HG02610 (cell line): ENCODE measurements at regions not wholly inside any gene's neighbourhood (a gene's known extent, or its start where the extent isn't known, plus 50 kb on each side); places are given as distances from the start of the nearest gene placed in this dataset.

Experiments used
- ATAC-seq: cut with Tn5 transposase; IDR thresholded peaks from one replicate; pipeline ENCODE4 v1.9.1; 2021; ENCODE audit warnings: mild to moderate bottlenecking, moderate library complexity; ENCODE audit not compliant: unreplicated experiment

DNA sequence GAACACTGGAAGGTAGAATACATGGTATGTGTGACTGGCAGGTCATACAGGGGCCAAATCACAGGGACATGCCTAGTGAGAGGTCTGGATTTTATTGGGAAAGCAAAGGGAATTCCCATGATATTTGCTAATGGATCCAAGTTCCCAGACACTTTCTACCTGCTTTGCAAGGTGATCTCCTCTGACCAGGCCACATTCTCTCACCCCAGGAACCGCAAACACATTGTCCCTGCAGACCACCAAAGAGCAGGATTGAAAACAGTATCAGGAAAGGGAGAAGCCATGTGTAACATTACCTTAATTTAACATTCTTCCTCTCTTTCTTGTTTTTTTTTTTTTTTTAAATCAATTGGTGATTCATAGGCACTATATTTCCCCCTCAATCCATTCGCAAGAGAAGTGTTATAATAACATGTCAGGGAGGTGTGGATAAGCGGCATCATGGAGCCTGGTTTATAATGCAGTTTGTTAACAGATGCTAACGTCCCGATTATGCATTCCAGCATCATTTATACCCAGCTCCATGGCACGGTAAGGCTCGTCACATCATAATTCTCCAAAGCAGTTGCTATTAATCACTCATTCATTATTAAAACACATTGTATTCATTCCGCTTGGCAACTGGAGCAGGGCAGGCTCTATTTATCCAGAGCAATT lies 155.1 kb upstream of the CCL2 start:
- no peak for ATAC-seq

DNA sequence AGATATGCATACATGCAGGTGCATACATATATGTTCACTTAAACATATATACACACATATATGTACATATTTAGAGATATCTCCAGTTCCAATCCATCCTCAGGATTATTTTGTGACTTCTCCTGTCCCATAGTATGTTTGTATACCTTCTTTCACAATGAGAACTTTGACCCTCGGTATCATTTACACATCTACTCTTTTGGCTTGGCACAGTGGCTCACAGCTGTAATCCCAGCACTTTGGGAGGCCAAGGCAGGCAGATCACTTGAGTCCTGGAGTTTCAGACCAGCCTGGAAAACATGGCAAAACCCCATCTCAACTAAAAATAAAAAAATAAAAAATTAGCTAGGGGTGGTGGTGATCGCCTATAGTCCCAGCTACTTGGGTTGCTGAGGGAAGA lies 148.1 kb upstream of the CCL2 start:
- ATAC-seq = no peak

DNA sequence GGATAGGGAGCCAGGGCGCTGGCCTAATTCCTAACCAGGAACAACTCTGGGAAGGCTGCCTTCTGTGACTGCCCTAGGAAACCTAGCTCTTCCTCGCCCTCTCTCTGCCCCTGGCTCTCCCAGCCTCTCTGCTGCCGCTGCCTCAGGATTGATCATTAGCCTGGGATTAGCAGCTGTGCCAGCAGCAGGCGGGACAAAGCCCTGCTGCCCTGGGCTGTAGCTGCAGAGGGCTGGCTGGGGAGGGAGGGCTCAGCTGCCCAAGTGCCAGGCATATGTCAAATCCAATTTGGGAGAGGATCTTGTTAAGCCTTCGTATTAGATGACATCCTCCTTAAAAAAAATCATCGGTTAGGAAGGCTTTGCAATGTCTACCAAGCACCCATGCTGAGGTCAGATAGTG lies 144.8 kb upstream of the CCL2 start:
- no peak for ATAC-seq

DNA sequence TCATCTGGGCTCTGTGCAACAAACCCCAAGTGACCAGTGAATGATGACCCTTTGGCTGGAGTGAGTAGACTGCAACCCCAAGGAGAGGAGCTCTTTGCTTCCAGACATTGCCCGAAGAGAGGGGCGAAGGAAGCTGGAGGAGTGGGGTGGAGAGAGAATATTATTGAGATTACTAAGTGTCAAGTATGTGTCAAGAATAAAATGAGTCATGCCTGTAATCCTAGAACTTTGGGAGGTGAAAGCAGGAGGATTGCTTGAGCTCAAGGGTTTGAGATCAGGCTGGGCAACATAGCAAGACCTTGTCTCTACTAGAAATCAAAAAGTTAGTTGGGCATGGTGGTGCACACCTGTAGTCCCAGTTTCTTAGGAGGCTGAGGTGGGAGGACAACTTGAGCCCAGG lies 142.0 kb upstream of the CCL2 start:
- ATAC-seq = no peak

DNA sequence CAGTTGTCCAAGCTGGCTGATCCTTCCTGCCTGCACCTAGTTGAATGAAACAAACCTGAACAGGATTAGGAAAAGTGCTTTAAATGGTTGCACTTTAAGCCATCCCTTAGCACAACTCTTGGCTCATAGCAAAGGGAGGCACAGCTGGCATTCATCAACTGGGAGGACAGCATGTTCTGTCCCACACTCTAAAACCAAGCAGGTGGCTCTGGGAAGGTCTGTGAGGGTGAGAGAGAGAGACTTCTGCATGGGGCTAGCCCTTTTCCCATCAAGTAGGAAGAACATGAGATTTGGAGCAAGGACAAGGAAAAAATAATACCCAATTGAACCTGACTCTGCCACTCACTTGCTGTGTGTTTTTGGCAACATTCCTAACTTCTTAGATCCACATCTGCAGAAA lies 140.9 kb upstream of the CCL2 start:
- no peak for ATAC-seq

DNA sequence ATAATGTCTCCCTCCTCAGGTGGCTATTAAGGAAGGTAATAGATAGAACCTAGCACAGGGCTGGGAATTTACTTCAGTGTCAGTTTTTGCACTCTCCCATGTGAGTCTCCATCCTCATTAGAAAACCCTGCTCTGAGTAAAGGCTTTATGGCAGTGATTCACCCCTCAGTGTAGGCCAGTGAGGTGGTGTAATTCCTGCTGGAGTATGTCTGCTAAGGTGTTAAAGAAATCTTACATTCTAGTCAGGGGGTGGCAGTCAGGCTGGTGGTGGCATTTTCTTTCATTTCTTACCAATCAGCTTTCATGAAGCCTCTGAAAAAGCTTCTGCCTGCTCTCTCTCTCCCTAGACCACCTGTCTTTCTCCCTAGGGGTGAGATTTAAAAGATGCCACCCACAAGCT lies 138.8 kb upstream of the CCL2 start:
- ATAC-seq = no peak

DNA sequence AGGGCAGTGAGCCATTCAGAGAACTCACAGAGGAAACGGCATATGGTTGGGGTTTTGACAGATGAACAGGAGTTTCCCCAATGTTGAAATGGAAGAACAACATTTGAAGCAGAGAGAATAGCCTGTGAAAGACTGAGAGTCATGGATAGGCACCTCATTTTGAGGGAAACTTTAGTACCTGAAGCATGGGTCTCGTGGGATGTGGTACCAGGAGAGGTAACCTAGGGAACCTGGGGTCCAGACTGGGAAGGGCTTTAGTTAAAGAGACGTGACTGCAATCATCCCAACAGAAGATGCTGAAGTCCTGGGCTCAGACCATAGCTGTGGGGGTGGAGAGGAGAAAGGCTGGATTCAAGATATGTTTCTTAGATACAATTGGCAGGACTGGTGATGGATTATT lies 137.8 kb upstream of the CCL2 start:
- ATAC-seq = no peak

DNA sequence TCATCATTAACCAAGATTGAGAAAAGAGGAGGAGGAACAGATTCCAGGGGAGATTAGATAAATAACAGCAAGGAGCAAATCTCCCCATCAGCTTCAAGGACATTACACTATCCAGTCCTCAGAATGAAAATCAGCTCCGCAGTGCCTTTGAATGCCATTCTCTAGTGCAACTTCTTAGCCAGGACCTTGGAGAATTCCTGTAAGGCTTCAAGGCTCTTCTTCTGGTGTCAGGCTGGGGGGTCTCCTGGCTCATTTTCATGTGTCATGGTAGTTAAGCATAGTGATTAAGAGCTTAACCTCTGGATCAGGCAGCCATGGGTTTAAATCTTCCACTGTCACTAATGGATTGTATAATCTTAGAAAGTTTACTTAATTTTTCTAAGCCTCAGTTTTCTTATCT lies 137.3 kb upstream of the CCL2 start:
- ATAC-seq = no peak

DNA sequence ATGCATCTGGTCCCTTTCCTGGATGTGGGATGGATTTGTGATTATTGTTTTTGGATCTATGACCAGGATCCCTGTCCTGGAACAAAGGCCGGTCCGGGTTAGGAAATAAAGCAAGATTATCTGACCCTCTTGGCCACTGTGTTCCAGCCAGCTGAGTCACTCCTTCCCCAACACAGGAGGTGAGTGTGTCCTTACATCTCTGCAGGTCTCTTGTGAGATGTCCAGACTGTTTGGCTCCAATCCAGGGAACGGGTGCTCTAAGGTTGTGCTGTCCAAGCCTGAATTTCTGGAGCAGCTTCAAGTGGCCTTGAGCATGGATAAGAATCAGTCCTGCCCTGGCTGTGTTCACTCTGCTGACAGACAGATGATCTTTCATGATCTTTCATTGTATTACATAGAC lies 136.5 kb upstream of the CCL2 start:
- ATAC-seq = no peak

DNA sequence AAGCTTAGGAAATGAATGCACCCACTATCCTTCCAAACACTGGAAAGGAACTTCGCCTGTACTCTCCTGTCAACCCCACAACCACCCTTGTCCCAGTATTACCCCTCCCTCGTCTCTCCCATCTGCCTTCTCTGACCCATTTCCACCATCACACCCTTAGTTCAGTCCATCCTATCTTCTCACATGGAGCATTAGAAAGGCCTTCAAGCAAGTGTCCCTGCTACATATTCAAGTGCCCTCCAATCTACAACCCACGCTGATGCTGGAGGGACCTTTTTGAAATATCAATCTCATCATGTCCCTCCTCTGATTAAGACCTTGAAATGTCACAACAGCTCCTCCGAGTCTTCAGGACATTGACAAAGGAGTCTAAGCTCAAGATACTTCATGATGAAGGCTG lies 133.8 kb upstream of the CCL2 start:
- ATAC-seq = no peak

DNA sequence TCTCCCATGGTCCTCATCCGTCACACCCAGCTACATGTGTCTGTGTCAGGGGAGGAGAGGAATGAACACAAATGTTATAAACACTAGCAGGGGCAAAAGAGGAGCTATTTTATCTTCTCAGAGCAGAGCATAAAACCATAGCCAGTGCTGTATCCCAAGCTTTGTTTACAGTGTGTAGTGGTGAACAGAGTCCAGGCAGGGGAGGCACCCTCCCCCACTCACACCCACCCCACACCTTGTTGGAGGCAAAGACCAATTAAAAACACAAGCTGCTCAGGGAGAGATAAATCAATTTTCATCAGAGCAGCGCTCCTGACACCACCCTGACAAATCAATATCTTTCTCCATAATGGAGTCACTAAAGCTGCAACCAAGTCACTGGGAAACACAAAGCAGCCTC lies 132.6 kb upstream of the CCL2 start:
- ATAC-seq = no peak

DNA sequence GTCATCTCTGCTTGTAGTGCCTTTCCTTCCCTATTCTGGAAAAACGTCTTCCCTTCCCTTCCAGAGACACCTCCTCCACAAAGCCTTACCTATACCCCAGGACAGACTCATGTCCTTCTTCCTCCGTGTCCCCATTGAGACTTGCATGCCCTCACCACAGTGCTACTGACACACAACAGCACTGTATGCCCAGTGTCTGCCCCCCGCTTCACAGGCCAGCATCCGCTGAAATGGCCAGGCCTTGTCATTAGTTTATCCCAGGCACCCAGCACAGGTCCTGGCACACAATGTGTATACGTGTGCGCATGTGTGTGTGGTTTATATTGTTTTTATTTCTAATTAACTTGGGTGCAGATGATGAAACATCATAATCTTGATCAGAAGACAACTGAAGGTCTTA lies 130.1 kb upstream of the CCL2 start:
- ATAC-seq = no peak

DNA sequence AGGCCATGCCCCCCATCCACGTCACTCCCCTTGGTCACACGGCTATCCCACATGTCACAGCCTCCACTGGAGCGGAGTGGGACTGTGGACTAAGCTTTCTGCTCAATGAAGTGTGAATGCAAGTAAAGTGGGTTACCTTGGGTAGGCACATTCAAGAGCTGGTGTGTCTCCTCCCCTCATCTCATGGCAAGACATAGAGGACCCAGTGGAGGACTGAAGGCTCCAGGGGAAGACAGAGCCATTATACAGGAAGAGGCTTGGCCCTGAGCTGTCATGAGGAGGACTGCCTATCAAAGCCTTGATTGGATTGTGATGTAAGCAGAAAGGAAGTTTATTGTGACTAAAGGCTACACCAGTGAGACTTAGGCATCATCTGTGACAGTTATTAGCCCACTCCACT lies 129.2 kb upstream of the CCL2 start:
- no peak for ATAC-seq

DNA sequence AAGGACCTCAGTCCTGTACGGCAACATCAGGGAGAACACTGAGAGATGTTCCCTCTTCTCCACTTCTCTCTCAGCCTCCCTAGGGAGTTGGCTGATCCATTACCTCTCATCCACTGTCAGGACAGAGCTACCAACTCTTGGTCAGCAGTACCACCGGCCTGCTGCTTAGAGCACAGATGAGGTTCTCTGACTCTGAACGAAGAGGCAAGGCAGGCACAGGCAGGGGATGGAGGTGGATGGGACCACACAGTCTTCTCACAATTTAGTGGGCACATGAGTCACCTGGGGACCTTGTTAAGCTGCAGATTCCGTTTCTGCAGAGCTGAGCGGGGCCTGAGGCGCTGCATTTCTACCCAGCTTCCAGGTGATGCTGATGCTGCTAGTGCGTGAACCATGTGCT lies 128.6 kb upstream of the CCL2 start:
- no peak for ATAC-seq

DNA sequence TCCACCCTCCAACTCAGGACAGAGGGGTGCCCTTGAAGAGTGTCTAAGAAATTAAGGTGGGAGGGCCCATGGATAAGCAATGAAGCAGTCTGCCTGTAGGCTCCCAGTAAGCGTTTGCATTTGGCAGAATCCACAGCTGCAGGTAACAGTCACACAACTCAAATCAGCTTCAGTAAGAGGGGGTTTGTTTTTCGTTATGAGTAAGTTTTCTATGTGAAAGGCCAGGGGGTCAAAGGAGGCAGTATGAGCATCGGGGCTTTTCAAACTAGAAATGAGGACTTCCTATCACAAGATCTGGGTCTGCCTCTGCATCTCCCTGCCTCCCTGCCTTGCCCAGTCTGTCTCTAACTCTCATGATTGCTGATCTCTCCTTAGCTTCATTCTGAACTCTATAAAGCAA lies 128.1 kb upstream of the CCL2 start:
- no peak for ATAC-seq

DNA sequence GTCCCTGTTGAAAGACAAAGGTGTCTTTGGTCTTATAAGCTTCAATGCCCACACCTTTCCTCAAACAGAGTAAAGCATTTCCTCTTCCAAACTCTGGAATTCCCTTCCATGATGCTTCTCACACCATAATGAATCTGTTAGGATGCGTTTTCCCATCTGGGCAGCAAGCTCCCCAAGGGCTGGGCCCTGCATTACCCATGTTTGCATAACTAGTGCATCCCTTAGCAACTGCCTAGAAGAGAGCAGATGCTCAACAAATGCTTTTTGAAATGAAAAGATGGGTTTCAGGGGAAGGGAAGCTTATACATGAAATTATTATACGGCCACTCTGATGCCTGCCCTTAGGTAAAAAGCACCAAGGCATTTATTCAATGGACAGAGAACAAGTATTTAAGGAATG lies 124.5 kb upstream of the CCL2 start:
- no peak for ATAC-seq

DNA sequence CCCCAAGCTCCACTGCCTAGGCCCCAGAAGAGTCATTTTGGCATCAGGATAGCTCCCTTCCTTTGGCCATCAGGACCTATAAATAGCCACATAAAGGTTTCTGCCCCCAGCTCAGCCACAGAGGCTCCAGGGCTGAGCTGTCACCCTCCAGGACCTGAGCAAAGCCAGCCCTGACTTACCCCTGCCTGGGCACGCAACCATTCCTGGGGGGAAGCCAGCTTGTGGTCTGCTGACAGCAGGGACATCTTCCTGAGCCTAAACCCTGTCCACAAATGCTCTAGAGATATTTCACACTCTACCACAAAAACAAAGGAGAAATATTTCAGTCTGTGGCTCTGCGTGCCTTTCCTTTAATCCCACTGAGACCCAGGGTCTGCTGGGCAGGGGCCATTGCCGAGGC lies 123.7 kb upstream of the CCL2 start:
- ATAC-seq = no peak

DNA sequence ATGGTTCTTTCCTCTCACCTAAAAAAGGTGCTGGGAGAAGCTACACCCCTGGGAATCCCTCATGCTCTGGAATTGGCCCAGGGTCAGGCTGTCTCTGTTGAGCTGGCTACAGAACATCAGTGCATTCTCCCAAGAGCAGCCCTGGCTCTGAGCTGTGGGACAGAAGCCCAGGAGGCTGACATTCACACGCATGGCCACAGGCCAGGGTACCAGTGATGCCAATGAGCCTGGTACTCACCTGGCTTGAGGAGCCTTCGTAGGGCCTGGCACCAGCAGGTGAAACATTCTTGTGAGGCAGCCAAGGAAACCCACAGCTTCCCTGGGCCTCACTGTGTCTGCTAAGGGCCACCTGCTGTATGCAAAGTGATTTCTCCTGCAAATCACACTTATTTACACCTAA lies 121.7 kb upstream of the CCL2 start:
- no peak for ATAC-seq

DNA sequence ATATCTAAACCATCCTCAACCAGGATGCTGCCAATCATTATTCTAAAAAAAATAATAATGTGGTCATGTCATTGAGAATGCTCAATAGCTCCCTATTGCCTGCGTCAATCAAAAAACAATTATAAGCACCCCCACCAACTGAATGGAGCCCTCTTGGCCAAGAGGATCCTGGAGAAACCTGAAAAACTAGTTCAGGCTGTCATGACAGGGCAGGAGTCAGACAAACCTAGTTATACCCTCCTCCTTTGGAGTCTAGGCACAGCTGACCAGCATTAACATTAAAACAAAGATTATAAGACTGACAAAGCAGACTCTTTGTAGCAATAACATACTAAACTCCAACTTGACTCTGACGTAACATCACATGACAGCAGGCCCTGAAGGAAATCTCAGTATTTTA lies 119.2 kb upstream of the CCL2 start:
- ATAC-seq = no peak

DNA sequence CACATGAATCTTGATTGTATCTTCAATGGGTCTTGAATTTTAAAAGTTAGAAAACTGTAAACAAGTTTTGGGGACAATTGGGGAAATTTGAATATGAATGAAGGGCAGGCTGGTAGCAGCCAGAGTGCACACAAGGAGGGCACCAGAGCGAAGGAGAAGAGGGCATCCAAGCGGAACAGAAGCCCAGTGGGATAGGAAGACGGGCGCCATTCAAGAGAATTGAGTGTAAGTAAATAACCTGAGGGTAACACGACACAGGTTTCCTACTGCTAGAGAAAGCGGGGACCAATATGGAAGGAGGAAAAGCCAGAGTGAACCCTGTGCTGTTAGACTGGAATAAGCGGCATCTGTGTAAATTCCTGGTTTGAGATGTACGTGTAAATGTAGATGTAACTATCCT lies 115.1 kb upstream of the CCL2 start:
- ATAC-seq = no peak

DNA sequence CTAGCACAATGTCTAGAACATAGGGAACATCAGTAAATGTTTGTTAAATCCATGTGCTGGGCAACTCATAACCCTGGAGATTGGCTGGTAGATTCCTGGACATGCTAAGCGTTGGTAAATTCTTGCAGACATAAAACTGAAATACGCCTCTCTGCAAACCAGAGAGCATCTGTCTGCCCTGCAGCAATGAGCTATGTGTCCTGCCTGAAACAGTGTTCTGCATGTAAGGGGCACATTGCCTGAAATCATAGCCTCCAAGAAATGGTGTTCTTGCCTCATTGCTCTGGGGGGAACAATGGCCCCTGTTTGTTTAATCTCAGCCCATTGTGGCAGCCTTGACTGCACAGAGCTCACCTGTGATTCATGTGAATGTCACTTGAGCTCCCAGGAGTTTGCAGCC lies 113.5 kb upstream of the CCL2 start:
- no peak for ATAC-seq

DNA sequence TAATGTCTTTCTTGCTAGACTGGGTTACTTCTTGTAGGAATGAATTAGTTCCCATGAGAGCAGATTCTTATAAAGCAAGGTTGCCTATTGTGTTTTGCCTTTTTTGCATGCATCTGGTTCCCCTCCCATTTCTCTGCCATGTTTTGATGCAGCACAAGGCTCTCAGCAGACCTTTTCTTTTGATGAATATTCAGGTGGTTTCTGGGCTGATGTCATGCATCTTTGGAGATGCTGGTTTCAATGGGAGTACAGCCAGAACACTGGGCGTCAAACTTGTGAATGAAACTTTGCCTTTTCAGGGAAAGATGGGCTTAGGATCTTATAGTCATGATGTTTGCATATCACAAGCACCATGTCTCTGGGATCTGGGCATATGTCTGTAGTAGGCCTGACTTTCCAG lies 111.7 kb upstream of the CCL2 start:
- no peak for ATAC-seq

DNA sequence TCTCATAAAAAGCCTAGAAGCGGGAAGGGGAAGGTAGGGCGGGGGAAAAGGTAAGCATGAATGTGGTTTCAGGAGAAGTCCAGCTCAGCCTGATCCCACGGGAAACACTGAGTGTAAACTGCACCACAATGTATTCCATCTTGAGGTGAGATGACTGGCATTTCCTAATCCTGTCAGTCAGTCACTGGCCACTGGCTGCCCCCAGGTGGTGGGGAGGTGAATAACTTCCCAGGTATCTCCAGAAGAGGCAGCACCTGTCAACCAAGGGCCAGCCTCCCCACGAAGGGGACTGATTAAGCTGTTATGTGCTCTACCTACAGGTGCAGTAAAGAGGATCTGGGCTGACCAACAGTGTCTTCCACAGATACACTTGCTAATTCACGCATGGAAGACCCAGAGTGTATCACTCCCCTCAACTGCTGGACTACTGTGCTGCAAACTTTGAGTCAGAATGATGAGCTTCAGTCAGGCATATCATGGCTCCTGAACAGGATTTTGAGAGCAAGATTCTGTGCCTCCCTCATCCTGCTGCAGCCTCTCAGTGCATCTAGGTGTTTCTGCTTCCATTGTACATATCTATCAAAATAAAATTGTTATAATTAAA lies 108.5 kb upstream of the CCL2 start:
- ATAC-seq = no peak
